Testis (tissue), 2 donors: ENCODE measurements at regions not wholly inside any gene's neighbourhood (a gene's known extent, or its start where the extent isn't known, plus 50 kb on each side); places are given as distances from the start of the nearest gene placed in this dataset.
"Not testable (repeated sequence)": the region's sequence is repeated elsewhere in the genome, so short reads cannot be mapped to it uniquely, and the experiment has no call there.

Source experiments
- POLR2A ChIP-seq: fragments of 450-650 bp; IDR thresholded peaks from one replicate; pipeline ENCODE4 v1.6.1; 2017; ENCODE audit warnings: antibody characterized with exemption, mild to moderate bottlenecking, moderate library complexity
- TF ChIP-seq, protein P1 (sequence below), 3 experiments: fragments of 450-650 bp in 2 of 3; fragments of 200-600 bp in 1 of 3; sonication (generic) in 1 of 3; IDR thresholded peaks; one replicate each; pipeline ENCODE4 v1.5.1; 2016 to 2019; ENCODE audit warnings: antibody characterized with exemption in 3 of 3, mild to moderate bottlenecking in 2 of 3, moderate library complexity in 1 of 3

DNA sequence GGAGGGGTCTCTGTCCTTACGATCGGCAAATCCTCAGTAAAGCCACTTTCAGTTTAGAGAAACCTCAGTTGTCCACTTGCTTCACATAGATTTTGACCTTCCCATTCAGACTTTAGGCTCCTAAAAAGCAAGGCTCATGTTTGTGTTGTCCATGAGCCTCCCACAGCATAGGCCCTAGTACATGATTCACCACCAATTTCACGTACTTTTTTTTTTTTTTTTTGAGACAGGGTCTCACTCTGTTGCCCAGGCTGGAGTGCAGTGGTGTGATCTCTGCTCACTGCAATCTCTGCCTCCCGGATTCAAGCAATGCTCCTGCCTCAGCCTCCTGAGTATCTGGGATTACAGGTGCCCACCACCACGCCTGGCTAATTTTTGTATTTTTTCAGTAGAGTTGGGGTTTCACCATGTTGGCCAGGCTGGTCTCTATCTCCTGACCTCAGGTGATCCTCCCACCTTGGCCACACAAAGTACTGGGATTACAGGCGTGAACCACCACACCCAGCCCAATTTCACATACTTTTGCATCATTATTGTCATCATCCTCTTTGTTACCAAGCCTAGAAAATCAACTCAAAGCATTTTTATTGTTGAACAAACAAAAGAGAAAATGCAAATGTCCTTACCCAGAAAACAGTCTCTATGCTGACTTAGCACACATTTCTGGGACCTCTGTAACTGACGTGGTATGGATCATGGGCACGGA, 83.8 kb downstream of the VCPKMT start:
- TF ChIP-seq, protein P1, sequence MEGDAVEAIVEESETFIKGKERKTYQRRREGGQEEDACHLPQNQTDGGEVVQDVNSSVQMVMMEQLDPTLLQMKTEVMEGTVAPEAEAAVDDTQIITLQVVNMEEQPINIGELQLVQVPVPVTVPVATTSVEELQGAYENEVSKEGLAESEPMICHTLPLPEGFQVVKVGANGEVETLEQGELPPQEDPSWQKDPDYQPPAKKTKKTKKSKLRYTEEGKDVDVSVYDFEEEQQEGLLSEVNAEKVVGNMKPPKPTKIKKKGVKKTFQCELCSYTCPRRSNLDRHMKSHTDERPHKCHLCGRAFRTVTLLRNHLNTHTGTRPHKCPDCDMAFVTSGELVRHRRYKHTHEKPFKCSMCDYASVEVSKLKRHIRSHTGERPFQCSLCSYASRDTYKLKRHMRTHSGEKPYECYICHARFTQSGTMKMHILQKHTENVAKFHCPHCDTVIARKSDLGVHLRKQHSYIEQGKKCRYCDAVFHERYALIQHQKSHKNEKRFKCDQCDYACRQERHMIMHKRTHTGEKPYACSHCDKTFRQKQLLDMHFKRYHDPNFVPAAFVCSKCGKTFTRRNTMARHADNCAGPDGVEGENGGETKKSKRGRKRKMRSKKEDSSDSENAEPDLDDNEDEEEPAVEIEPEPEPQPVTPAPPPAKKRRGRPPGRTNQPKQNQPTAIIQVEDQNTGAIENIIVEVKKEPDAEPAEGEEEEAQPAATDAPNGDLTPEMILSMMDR (IDR thresholded peaks at IDR 0.05): not testable (repeated sequence)
- not testable (repeated sequence) for TF ChIP-seq POLR2A
